ENCODE measurements at regions not wholly inside any gene's neighbourhood (a gene's known extent, or its start where the extent isn't known, plus 50 kb on each side); places are given as distances from the start of the nearest gene placed in this dataset.
"Not testable (repeated sequence)": the region's sequence is repeated elsewhere in the genome, so short reads cannot be mapped to it uniquely, and the experiment has no call there.

- no peak for DNase-seq (ENCODE audit: low read depth, low spot score)
Measured at GRCh38 chr3:102682741-102683140, 247.9 kb downstream of the ZPLD1 start.

DNA sequence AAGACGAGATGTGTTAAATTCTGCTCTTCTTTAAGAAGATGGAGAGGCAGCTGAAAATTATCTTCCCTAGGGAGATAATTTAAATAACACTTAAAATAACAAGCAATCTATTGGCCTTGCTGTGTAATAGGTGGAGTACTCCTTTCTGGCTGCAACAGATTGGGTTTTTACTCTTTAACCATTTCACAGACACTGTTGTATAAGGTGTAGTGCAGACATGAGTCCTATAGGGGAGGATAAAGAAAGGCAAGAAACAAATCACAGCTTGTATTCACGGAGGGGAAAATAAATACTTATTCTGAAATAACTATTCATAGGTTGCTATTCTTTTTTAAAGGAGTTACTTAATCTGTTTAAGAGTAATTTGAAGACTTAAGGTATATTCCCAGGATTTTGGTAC, 252.0 kb downstream of the ZPLD1 start:
- no peak for DNase-seq (ENCODE audit: low read depth, low spot score)

GRCh38 chr3:102687851-102688555, 253.2 kb downstream of the ZPLD1 start:
- DNase-seq (ENCODE audit: low read depth, low spot score), result no peak

DNA sequence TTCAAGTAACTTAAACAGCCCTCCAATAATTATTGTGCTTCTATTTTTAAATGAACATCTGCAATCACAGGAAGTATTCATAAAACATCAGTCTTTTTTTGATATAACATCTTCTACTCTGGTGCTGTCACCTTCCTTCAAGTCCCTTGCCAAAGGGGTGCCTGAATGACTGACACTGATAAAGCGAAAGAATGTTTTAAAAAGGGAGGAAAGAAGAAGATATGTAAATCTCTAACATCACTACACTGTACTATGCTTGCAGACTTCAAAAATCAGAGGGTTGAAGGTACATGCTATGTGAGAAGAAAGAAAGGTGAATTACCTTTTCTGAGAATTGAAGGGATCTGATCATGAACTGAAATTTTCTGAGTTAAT, 253.7 kb downstream of the ZPLD1 start:
- DNase-seq (ENCODE audit: low read depth, low spot score), result no peak

DNA sequence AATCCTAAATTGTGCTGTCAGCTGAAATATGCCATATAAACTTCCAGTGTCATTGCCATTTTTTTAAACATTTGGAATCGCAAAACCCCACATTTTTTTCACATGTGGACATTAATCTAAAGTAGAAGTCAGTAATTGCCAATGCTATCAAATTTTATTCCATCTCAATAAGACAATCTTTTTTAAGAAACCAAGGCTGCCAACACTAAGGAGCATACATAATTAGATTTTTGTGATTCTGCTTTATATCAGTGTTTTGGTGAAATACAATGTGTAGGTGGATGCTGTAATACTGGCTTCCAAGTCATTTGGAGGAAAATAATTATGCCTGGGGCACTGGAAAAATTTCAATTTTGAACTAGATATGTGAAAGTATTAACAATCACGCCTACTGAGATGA, 256.7 kb downstream of the ZPLD1 start:
- DNase-seq (ENCODE audit: low read depth, low spot score), result no peak

DNA sequence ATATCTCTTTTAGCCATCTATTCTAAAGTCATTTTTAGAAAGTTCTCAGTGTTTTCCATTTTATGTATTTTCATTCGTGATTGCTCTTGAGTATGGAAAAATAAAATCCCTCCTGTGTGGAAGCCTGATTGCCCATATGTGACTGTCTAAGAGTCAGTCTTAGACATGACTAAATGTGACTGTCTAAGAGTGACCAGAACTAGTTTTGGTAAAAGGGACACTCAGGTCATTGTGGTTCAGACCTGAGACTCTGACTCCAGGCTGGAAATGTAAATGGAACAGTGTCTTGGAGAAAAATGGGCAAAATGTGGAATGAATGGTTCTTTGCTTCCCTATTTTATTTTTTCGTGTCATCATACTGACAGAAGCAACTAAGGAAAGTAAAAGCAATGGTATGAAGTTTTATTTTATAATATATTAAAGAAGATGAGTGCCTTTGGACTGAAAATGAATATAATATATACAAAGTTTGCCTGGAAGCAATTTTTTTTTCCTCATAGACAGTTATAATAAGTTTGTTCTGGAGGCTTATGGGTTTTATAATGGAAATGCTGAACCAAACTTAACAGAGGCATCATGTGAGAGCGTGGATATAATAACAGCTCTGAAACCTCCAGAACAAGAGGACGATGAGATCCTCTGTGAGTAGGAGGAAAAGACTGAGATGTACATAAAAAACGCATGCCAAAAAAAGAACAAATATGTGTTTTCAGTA, 264.4 kb downstream of the ZPLD1 start:
- DNase-seq (ENCODE audit: low read depth, low spot score), result no peak

- no peak for DNase-seq (ENCODE audit: low read depth, low spot score)
Measured at GRCh38 chr3:102699819-102700140, 265.0 kb downstream of the ZPLD1 start.

DNA sequence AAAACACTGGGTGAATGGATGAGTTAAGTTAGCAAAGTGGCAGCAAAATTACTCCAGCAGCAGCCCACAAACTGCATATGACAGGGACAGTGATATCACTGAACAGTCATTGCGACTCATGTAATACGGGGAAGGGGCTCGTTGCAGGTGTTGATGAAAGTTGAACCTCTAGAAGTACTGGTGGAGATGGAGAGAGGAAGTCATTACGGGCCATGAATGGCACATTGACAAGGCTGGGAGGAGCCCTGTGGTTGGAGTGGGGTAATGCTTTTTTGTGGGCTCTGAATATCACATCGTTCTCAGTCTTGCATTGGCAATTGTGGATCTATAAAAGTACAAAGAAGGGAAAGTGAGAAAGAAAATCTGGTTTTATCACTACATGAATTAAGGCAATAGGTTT, 278.1 kb downstream of the ZPLD1 start:
- DNase-seq (ENCODE audit: low read depth, low spot score), result no peak

DNA sequence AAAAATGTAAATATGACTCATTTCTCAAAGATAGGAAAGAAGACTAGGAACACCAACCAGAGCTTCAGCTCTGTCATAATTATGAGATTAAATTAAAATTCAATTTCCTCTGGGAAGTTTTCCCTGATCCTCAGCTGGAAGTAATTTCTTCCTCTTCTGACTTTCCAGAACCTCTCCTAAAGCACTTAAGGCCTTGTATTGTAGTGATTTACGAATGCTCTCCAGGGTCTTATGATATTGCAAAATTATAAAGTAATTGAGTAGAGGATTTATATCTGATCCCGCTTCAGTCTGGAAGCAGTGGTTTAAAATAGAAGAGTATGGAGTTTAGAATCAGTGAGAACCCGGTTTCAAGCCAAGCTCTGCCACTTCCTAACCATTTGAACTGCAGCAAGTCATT, 279.8 kb downstream of the ZPLD1 start:
- no peak for DNase-seq (ENCODE audit: low read depth, low spot score)

DNA sequence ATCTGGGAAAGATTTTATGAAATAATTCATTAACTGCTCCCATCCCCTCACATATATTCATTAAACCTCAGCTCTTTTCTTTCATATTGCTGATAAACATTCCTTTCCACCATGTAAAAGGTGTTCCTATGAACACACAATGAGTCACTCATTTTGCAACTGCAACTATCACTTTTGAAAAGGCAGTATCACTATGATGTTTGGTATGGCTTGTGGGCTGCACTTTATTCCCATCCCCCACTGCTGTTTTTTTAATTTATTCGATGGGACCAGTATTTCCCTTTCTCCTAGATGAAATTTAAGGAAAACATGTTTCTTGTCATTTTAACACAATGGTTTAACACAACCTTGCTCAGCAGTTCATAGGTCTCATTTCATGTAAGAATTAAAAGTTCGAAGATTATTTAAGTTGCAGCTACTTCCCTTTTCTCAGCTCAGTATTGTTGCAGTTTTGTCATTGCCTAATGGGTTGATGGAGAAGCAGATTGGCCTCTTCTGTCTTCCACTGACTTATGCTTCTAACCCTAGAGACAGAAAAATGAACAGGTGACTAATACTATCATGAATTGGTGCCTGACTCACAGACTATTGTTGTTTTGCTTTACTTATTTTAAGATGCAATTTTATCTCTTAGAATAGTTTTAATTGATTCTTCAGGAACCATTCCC, 280.3 kb downstream of the ZPLD1 start:
- no peak for DNase-seq (ENCODE audit: low read depth, low spot score)

DNA sequence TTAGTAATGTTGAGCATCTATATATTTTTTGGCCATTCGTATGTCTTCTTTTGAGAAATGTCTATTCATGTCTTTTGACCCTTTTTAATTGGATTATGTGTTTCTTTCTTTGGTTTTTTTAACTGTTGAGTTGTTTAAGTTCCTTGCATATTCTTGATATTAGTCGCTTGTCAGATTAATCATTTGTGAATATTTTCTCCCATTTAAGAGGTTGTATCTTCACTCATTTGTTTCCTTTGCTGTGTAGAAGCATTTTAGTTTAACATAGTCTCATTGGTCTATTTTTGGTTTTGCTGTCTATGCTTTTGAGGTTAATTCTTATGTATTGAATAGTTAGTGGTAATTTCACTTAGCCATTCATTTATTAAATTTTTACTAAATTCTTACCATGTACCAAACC, 283.8 kb downstream of the ZPLD1 start:
- no peak for DNase-seq (ENCODE audit: low read depth, low spot score)

GRCh38 chr3:102722317-102722716, 287.5 kb downstream of the ZPLD1 start:
- DNase-seq (ENCODE audit: low read depth, low spot score), result no peak

GRCh38 chr3:102727340-102727739, 292.5 kb downstream of the ZPLD1 start:
- no peak for DNase-seq (ENCODE audit: low read depth, low spot score)

- not testable (repeated sequence) for DNase-seq (ENCODE audit: low read depth, low spot score)
Measured at GRCh38 chr3:102732581-102732980, 297.8 kb downstream of the ZPLD1 start.

- DNase-seq (ENCODE audit: low read depth, low spot score), result no peak
Measured at GRCh38 chr3:102733791-102734563, 299.2 kb downstream of the ZPLD1 start.

DNA sequence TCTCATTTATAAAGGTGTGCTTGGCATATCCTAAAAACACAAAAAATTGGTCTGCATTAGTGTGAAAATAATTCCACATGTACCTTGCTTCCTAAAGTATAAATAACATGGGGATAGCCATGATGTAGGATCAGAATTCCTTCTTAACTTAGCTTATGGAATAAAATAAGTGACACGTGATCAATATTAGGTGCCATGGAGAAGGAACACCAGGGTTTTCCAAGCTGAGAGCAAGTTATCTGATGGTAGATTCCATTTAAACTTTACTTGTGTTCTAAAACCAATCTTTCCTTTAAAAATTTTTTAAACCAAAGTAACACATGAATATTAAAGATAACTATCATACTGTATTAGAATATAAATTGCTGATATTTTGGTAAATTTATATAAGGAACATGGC, 300.5 kb downstream of the ZPLD1 start:
- no peak for DNase-seq (ENCODE audit: low read depth, low spot score)

- no peak for DNase-seq (ENCODE audit: low read depth, low spot score)
Measured at GRCh38 chr3:102736288-102736974, 301.6 kb downstream of the ZPLD1 start.

DNA sequence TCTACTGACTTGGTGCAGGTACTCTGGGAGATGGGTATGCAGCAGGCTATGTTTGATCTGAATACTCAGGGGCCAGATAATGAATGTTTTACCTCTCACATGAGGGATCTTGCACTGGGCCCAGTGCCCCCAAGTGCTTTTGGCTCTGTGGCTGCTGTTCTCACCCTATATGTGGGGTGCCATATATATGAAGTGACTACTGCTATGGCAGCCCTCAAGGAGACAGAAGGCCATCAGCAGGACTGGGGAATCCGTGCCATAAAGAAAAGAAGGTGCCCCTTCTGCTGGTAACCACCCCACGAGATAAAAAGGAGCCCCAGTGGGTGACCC, 302.1 kb downstream of the ZPLD1 start:
- no peak for DNase-seq (ENCODE audit: low read depth, low spot score)

DNA sequence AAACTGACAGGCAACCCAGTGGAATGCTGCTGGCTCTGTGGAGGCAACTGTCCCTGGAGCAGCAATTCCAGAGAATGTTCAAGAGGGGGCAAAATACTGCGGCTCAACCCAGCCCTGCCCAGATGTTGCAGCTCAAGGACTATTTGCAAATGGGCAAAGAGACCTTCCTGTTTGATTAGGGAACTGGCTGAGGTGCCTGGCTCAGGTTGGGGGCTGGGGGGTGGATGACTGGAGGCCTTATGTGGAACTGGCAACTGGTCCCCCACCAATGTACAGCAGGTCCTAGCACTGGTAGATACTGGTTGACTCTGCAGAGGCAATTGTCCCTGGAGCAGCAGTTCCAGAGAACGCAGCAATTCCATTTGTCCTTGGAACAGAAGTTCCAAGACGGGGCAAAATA, 302.5 kb downstream of the ZPLD1 start:
- DNase-seq (ENCODE audit: low read depth, low spot score), result no peak

DNA sequence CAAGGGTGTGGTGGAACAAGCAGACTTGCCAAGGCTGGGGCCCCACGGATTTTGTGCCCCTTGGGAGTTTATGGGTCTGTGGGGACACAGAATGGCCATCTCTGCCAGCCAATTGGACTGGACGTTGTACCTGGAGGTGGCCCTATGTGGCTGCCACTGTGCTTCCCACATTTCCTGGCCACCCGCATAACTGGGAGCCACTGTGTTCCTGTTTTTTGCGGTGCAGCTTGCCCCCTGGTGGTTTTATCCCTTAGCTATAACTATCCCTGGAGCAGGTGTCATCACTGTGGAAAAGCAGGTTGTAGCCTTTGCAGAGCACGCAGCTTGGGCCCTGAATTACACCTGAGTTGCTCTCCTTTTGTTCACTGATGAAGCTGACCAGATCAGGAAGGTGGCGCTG, 306.3 kb downstream of the ZPLD1 start:
- DNase-seq (ENCODE audit: low read depth, low spot score), result no peak

GRCh38 chr3:102741694-102742093, 306.9 kb downstream of the ZPLD1 start:
- DNase-seq (ENCODE audit: low read depth, low spot score), result no peak

GRCh38 chr3:102745881-102746280, 311.1 kb downstream of the ZPLD1 start:
- DNase-seq (ENCODE audit: low read depth, low spot score), result no peak
